ENCODE measurements at regions not wholly inside any gene's neighbourhood (a gene's known extent, or its start where the extent isn't known, plus 50 kb on each side); places are given as distances from the start of the nearest gene placed in this dataset.

- H3K4me3 Mint-ChIP-seq (ENCODE audit: low read depth, unreplicated experiment) = no peak overlapping the region
- no TSS peak for BruUV-seq (replicated peaks)
- H3K27ac Mint-ChIP-seq (ENCODE audit: unreplicated experiment) = no peak overlapping the region
- H3K27me3 Mint-ChIP-seq (ENCODE audit: unreplicated experiment) = no peaks in the 10 kb centered on the region
- H3K36me3 Mint-ChIP-seq (ENCODE audit: insufficient read depth, unreplicated experiment) = no peaks in the 10 kb centered on the region
- no peak for TF ChIP-seq CTCF (IDR thresholded peaks at IDR 0.05; ENCODE audit: unreplicated experiment)
- CTCF ChIA-PET = no interaction called here
- no peak for DNase-seq
- no peaks in the 10 kb centered on the region for H3K4me1 Mint-ChIP-seq (ENCODE audit: low read depth, unreplicated experiment)
- H3K9me3 Mint-ChIP-seq (ENCODE audit: low read depth, unreplicated experiment) = peaks cover 11% of the 10 kb centered on the region
- intact Hi-C loops (cut with micrococcal nuclease; ENCODE audit: unreplicated experiment) = no loop called here
Measured at GRCh38 chr1:59243550-59243949, 53.3 kb upstream of the FGGY start.

GRCh38 chr1:59243978-59244377 lies 52.9 kb upstream of the FGGY start:
- intact Hi-C loops (cut with micrococcal nuclease; ENCODE audit: unreplicated experiment) = no loop called here
- H3K27me3 Mint-ChIP-seq (ENCODE audit: unreplicated experiment) = no peaks in the 10 kb centered on the region
- no TSS peak for BruUV-seq (replicated peaks)
- no peak for TF ChIP-seq CTCF (IDR thresholded peaks at IDR 0.05; ENCODE audit: unreplicated experiment)
- H3K4me3 Mint-ChIP-seq (ENCODE audit: low read depth, unreplicated experiment) = no peak overlapping the region
- no peaks in the 10 kb centered on the region for H3K4me1 Mint-ChIP-seq (ENCODE audit: low read depth, unreplicated experiment)
- CTCF ChIA-PET = no interaction called here
- peaks cover 11% of the 10 kb centered on the region for H3K9me3 Mint-ChIP-seq (ENCODE audit: low read depth, unreplicated experiment)
- no peaks in the 10 kb centered on the region for H3K36me3 Mint-ChIP-seq (ENCODE audit: insufficient read depth, unreplicated experiment)
- DNase-seq = no peak
- H3K27ac Mint-ChIP-seq (ENCODE audit: unreplicated experiment) = no peak overlapping the region

GRCh38 chr1:59244891-59245290 lies 52.0 kb upstream of the FGGY start:
- H3K4me1 Mint-ChIP-seq (ENCODE audit: low read depth, unreplicated experiment) = no peaks in the 10 kb centered on the region
- CTCF ChIA-PET = no interaction called here
- no peak overlapping the region for H3K4me3 Mint-ChIP-seq (ENCODE audit: low read depth, unreplicated experiment)
- intact Hi-C loops (cut with micrococcal nuclease; ENCODE audit: unreplicated experiment) = no loop called here
- no peaks in the 10 kb centered on the region for H3K27me3 Mint-ChIP-seq (ENCODE audit: unreplicated experiment)
- peaks cover 11% of the 10 kb centered on the region for H3K9me3 Mint-ChIP-seq (ENCODE audit: low read depth, unreplicated experiment)
- no peaks in the 10 kb centered on the region for H3K36me3 Mint-ChIP-seq (ENCODE audit: insufficient read depth, unreplicated experiment)
- no peak for TF ChIP-seq CTCF (IDR thresholded peaks at IDR 0.05; ENCODE audit: unreplicated experiment)
- BruUV-seq (replicated peaks) = no TSS peak
- H3K27ac Mint-ChIP-seq (ENCODE audit: unreplicated experiment) = no peak overlapping the region
- no peak for DNase-seq

Data from Calu3 (cell line).